ENCODE measurements at regions not wholly inside any gene's neighbourhood (a gene's known extent, or its start where the extent isn't known, plus 50 kb on each side); places are given as distances from the start of the nearest gene placed in this dataset.

DNA sequence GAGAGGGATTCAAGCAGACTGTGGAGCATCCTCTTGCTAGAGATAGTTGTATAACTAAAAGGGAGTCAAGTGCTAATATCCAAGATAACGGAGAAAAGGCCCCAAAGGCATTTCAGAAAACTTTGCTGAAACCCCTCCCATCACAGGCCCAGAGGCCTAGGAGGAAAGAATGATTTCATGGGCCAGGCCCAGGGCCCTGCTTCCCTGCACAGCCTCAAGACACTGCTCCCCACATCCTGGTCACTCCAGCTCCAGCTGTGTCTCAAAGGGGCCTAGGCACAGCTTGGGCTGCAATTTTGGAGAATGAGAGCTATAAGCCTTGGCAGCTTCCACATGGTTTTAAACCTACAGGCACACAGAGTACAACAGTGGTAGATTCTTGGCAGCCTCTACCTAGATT is 85.6 kb downstream of the OR13A1 start:
- no peak for TF ChIP-seq CTCF (IDR thresholded peaks at IDR 0.05; ENCODE audit: low read depth, low read length, poor library complexity, severe bottlenecking)
- TF ChIP-seq EZH2phosphoT487 (IDR thresholded peaks at IDR 0.05; ENCODE audit: borderline replicate concordance, low read length), result no peak
